ENCODE measurements at regions not wholly inside any gene's neighbourhood (a gene's known extent, or its start where the extent isn't known, plus 50 kb on each side); places are given as distances from the start of the nearest gene placed in this dataset.

DNA sequence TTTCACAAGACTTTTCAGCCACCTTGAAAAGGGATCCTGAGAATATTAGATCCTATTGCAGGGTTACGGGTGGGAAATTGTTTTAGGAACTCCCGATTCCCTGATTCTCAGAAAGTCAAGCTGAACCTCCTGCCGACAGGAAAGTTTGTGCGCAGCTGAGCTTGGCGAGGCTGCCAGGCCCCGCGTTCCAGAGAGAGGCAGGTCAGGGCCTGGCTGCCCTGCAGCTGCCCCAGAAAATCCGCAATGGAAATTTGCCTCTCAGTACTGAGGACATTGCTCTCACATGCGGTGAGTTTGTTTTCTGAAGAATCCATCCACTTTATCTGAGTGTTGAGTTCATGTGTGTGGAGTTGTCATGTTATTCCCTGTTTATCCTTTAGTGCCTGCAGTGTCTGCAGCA lies 144.2 kb downstream of the RTP5 start:
- TF ChIP-seq JUND (IDR thresholded peaks at IDR 0.05; ENCODE audit: low read length), result no peak
- TF ChIP-seq, protein P1, sequence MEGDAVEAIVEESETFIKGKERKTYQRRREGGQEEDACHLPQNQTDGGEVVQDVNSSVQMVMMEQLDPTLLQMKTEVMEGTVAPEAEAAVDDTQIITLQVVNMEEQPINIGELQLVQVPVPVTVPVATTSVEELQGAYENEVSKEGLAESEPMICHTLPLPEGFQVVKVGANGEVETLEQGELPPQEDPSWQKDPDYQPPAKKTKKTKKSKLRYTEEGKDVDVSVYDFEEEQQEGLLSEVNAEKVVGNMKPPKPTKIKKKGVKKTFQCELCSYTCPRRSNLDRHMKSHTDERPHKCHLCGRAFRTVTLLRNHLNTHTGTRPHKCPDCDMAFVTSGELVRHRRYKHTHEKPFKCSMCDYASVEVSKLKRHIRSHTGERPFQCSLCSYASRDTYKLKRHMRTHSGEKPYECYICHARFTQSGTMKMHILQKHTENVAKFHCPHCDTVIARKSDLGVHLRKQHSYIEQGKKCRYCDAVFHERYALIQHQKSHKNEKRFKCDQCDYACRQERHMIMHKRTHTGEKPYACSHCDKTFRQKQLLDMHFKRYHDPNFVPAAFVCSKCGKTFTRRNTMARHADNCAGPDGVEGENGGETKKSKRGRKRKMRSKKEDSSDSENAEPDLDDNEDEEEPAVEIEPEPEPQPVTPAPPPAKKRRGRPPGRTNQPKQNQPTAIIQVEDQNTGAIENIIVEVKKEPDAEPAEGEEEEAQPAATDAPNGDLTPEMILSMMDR (IDR thresholded peaks at IDR 0.05; ENCODE audit: control extremely low read depth in 1 of 3, insufficient read depth in 1 of 3, low read depth in 1 of 3, low read length in 3 of 3), result no peak
- TF ChIP-seq POLR2AphosphoS5 (IDR thresholded peaks at IDR 0.05; ENCODE audit: low read depth, low read length), result no peak
- TF ChIP-seq CBX8 (IDR thresholded peaks at IDR 0.05; ENCODE audit: borderline replicate concordance, low read depth, low read length), result no peak
- TF ChIP-seq EP300 (IDR thresholded peaks at IDR 0.05; ENCODE audit: borderline replicate concordance in 1 of 2, low read depth in 2 of 2, low read length in 2 of 2), result no peak
- TF ChIP-seq NRF1 (IDR thresholded peaks at IDR 0.05; ENCODE audit: low read depth, low read length), result no peak
- TF ChIP-seq EZH2 (IDR thresholded peaks at IDR 0.05; ENCODE audit: low read depth, low read length, severe bottlenecking), result no peak
- no peak for TF ChIP-seq POLR2A (IDR thresholded peaks at IDR 0.05; ENCODE audit: control extremely low read depth in 1 of 2, low read depth in 2 of 2, low read length in 2 of 2)
- TF ChIP-seq RFX5 (IDR thresholded peaks at IDR 0.05; ENCODE audit: borderline replicate concordance, low read depth, low read length), result no peak
- TF ChIP-seq, protein P2, sequence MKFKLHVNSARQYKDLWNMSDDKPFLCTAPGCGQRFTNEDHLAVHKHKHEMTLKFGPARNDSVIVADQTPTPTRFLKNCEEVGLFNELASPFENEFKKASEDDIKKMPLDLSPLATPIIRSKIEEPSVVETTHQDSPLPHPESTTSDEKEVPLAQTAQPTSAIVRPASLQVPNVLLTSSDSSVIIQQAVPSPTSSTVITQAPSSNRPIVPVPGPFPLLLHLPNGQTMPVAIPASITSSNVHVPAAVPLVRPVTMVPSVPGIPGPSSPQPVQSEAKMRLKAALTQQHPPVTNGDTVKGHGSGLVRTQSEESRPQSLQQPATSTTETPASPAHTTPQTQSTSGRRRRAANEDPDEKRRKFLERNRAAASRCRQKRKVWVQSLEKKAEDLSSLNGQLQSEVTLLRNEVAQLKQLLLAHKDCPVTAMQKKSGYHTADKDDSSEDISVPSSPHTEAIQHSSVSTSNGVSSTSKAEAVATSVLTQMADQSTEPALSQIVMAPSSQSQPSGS (IDR thresholded peaks at IDR 0.05; ENCODE audit: low read length), result no peak
- TF ChIP-seq POU5F1 (IDR thresholded peaks at IDR 0.05; ENCODE audit: low read depth, low read length), result no peak
- TF ChIP-seq CBX5 (IDR thresholded peaks at IDR 0.05; ENCODE audit: low read depth, low read length), result no peak
- no peak for TF ChIP-seq KDM1A (IDR thresholded peaks at IDR 0.05; ENCODE audit: borderline replicate concordance, low read length)

All from H1 (cell line).